ENCODE measurements at regions not wholly inside any gene's neighbourhood (a gene's known extent, or its start where the extent isn't known, plus 50 kb on each side); places are given as distances from the start of the nearest gene placed in this dataset.

- TF ChIP-seq CTCF (IDR thresholded peaks at IDR 0.05; ENCODE audit: low read length), result no peak
- no peak for TF ChIP-seq EZH2 (optimal IDR thresholded peaks at IDR 0.05; ENCODE audit: low read depth, low read length)
- no peak for TF ChIP-seq EZH2phosphoT487 (IDR thresholded peaks at IDR 0.05; ENCODE audit: low read length)
Observed at GRCh38 chr9:28443461-28443860, 870.2 kb upstream of the C9orf72 start.
